Fibroblast of lung (primary cell): ENCODE measurements at regions not wholly inside any gene's neighbourhood (a gene's known extent, or its start where the extent isn't known, plus 50 kb on each side); places are given as distances from the start of the nearest gene placed in this dataset.
A peak's percentile ranks its signal among the peaks of the same experiment; 100 is the strongest.

Experiments used
- DNase-seq, 2 donors: peaks; one replicate each; pipeline versions ENCODE4 v3.0.0 to v3.0.0-alpha.2; 2010; ENCODE audit warnings: low read depth in 2 of 2
- H2AFZ ChIP-seq: 2 replicates; pipeline ENCODE4 v1.5.1; 2012; ENCODE audit warnings: low read length, control low read depth, inconsistent platforms
- H3K27ac ChIP-seq: 2 replicates; pipeline ENCODE4 v1.5.1; 2011; ENCODE audit warnings: low read length, control low read depth; ENCODE audit not compliant: insufficient read depth
- H3K27me3 ChIP-seq: 2 replicates; pipeline ENCODE4 v1.5.1; 2011; ENCODE audit warnings: mild to moderate bottlenecking, low read length; ENCODE audit not compliant: control insufficient read depth, insufficient read depth
- H3K36me3 ChIP-seq: 2 replicates; pipeline ENCODE4 v1.5.1; 2011; ENCODE audit warnings: low read length; ENCODE audit not compliant: control insufficient read depth, insufficient read depth
- H3K4me1 ChIP-seq: 2 replicates; pipeline ENCODE4 v1.5.1; 2011; ENCODE audit warnings: low read length; ENCODE audit not compliant: control insufficient read depth, insufficient read depth; ENCODE audit errors: extremely low read depth
- H3K4me2 ChIP-seq: 2 replicates; pipeline ENCODE4 v1.5.1; 2011; ENCODE audit warnings: low read length, control low read depth; ENCODE audit not compliant: insufficient read depth; ENCODE audit errors: extremely low read depth
- H3K4me3 ChIP-seq, 4 experiments: fragments of 200-600 bp in 1 of 4; sonication (generic) in 1 of 4; replicated peaks in 1 of 4; 2 replicates each; pipeline ENCODE4 v1.5.1; 2011 to 2016; ENCODE audit warnings: low read length in 4 of 4, low read depth in 3 of 4, mild to moderate bottlenecking in 3 of 4, control low read depth in 2 of 4, inconsistent platforms in 1 of 4, mixed read lengths in 1 of 4; ENCODE audit not compliant: insufficient read depth in 1 of 4; ENCODE audit errors: control extremely low read depth in 1 of 4
- H3K79me2 ChIP-seq: 2 replicates; pipeline ENCODE4 v1.5.1; 2012; ENCODE audit warnings: mild to moderate bottlenecking, low read length, inconsistent platforms; ENCODE audit not compliant: control insufficient read depth, insufficient read depth
- H3K9ac ChIP-seq: 2 replicates; pipeline ENCODE4 v1.5.1; 2011; ENCODE audit warnings: mild to moderate bottlenecking, low read length, control low read depth; ENCODE audit not compliant: insufficient read depth
- H3K9me3 ChIP-seq: 2 replicates; pipeline ENCODE4 v1.5.1; 2012; ENCODE audit warnings: low read depth, low read length; ENCODE audit not compliant: control insufficient read depth, insufficient read depth
- H4K20me1 ChIP-seq: 2 replicates; pipeline ENCODE4 v1.5.1; 2011; ENCODE audit warnings: low read length; ENCODE audit not compliant: control insufficient read depth, insufficient read depth; ENCODE audit errors: extremely low read depth
- CTCF ChIP-seq, 2 donors: IDR thresholded peaks in 1 of 2; conservative IDR thresholded peaks in 1 of 2; 1 replicate in 1 of 2; 2 replicates in 1 of 2; pipeline ENCODE4 v1.5.1; 2011 to 2012; ENCODE audit warnings: low read length in 2 of 2, control low read depth in 1 of 2, inconsistent platforms in 1 of 2, low read depth in 1 of 2, mild to moderate bottlenecking in 1 of 2
- EZH2 ChIP-seq: IDR thresholded peaks from 2 replicates; pipeline ENCODE4 v1.5.1; 2012; ENCODE audit warnings: low read length, control low read depth, mild to moderate bottlenecking; ENCODE audit errors: missing control alignments

GRCh38 chr5:110854200-110854599 lies 115.4 kb downstream of the SLC25A46 start:
- Histone ChIP-seq H4K20me1 (no peaks in the 10 kb centered on the region), H3K4me1 (peaks cover 7% of the 10 kb centered on the region), H3K9ac (no peak overlapping the region), H2AFZ (no peak overlapping the region), H3K27ac (no peak overlapping the region), H3K9me3 (no peaks in the 10 kb centered on the region), H3K4me3 (no peak overlapping the region), H3K4me2 (no peak overlapping the region), H3K27me3 (no peaks in the 10 kb centered on the region), H3K79me2 (no peaks in the 10 kb centered on the region), H3K36me3 (no peaks in the 10 kb centered on the region)
- DNase-seq: peak in 1 of 2 donors; percentile 48
- TF ChIP-seq EZH2 (no peak), CTCF (conservative IDR thresholded peaks at IDR 0.05 in 1 of 2, IDR thresholded peaks at IDR 0.05 in 1 of 2; ENCODE audit: low read depth in 1 of 2, low read length in 2 of 2) (no peak)

- no peak overlapping the region for H3K4me2 ChIP-seq
- no peaks in the 10 kb centered on the region for H3K36me3 ChIP-seq
- no peak for DNase-seq
- H4K20me1 ChIP-seq: no peaks in the 10 kb centered on the region
- H3K4me3 ChIP-seq: no peak overlapping the region
- H3K27ac ChIP-seq: no peak overlapping the region
- H3K4me1 ChIP-seq: peaks cover 7% of the 10 kb centered on the region
- no peak overlapping the region for H3K9ac ChIP-seq
- TF ChIP-seq CTCF (conservative IDR thresholded peaks at IDR 0.05 in 1 of 2, IDR thresholded peaks at IDR 0.05 in 1 of 2; ENCODE audit: low read depth in 1 of 2, low read length in 2 of 2): no peak
- no peak for TF ChIP-seq EZH2
- H3K79me2 ChIP-seq: no peaks in the 10 kb centered on the region
- no peak overlapping the region for H2AFZ ChIP-seq
- no peaks in the 10 kb centered on the region for H3K27me3 ChIP-seq
- H3K9me3 ChIP-seq: no peaks in the 10 kb centered on the region
These were observed 117.2 kb downstream of the SLC25A46 start for GRCh38 chr5:110855961-110856360.

GRCh38 chr5:110865400-110866094 lies 126.7 kb downstream of the SLC25A46 start:
- no peaks in the 10 kb centered on the region for H3K9me3 ChIP-seq
- peak in 1 of 2 donors; percentile 33 for DNase-seq
- H3K36me3 ChIP-seq: no peaks in the 10 kb centered on the region
- no peak overlapping the region for H3K9ac ChIP-seq
- no peaks in the 10 kb centered on the region for H3K4me1 ChIP-seq
- no peaks in the 10 kb centered on the region for H3K27me3 ChIP-seq
- H3K4me2 ChIP-seq: no peak overlapping the region
- H2AFZ ChIP-seq: no peak overlapping the region
- no peaks in the 10 kb centered on the region for H3K79me2 ChIP-seq
- H3K4me3 ChIP-seq: no peak overlapping the region
- peak; percentile 35 to 53 for TF ChIP-seq CTCF (conservative IDR thresholded peaks at IDR 0.05 in 1 of 2, IDR thresholded peaks at IDR 0.05 in 1 of 2; ENCODE audit: low read depth in 1 of 2, low read length in 2 of 2)
- TF ChIP-seq EZH2: no peak
- no peak overlapping the region for H3K27ac ChIP-seq
- no peaks in the 10 kb centered on the region for H4K20me1 ChIP-seq
